ENCODE measurements at regions not wholly inside any gene's neighbourhood (a gene's known extent, or its start where the extent isn't known, plus 50 kb on each side); places are given as distances from the start of the nearest gene placed in this dataset.
"Not testable (repeated sequence)": the region's sequence is repeated elsewhere in the genome, so short reads cannot be mapped to it uniquely, and the experiment has no call there.

DNA sequence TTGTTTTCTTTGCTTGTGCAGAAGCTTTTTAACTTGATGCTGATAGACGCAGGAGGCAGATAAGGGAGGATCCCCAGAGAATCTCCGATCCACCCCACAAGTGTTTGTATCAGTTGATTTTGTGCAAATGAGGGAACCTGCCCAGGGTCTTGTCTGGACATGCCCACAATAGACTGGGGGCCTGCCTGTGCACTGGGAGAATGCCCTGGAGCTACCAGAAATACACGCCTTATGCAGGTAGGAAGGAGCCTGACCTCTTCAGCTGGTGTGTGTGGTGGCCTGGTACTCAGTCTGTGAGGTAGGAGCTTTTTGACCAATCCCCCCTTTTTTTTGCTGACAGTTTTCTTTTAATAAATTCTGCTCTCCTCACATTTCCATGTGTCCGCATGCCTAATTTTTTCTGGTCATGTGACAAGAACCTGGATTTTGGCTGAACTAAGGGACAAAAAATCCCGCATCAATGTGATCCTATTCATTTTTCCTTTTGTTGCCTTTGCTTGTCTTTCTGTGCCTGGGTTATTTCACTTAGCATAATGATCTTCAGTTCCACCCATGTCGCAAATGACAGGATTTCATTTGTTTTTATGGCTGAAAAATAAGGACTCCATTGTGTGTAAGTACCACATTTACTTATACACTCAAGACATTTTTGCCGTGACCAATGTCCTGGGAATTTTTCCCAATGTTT is 430.6 kb upstream of the NRG3 start:
- DNase-seq (ENCODE audit: low spot score) = no peak

GRCh38 chr10:81450651-81451050 is 424.3 kb upstream of the NRG3 start:
- no peak for DNase-seq (ENCODE audit: low spot score)

GRCh38 chr10:81472927-81473470 is 402.0 kb upstream of the NRG3 start:
- no peak for DNase-seq (ENCODE audit: low spot score)

- no peak for DNase-seq (ENCODE audit: low spot score)
Measured at GRCh38 chr10:81473755-81474154, 401.2 kb upstream of the NRG3 start.

GRCh38 chr10:81479316-81479715 is 395.7 kb upstream of the NRG3 start:
- no peak for DNase-seq (ENCODE audit: low spot score)

DNA sequence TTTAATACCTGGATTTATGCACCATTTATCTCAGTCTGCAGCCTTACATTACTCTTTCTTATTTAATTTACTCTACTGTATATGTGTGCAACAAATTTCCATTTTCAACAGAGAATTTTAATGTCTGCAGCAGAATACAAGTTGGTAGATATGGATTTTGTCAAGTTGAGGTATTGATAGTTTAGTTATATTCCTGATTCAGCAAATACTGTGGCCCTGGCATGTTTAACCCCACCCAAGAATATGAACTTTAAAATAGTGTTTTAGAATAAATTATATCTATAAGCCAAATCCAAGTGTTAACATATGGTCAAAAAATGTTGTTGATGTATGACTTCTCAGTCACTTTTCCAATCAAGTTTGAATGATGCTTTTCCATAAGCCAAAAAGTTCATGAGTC is 378.4 kb upstream of the NRG3 start:
- no peak for DNase-seq (ENCODE audit: low spot score)

- DNase-seq (ENCODE audit: low spot score) = no peak
Measured at GRCh38 chr10:81498011-81498551, 376.9 kb upstream of the NRG3 start.

DNA sequence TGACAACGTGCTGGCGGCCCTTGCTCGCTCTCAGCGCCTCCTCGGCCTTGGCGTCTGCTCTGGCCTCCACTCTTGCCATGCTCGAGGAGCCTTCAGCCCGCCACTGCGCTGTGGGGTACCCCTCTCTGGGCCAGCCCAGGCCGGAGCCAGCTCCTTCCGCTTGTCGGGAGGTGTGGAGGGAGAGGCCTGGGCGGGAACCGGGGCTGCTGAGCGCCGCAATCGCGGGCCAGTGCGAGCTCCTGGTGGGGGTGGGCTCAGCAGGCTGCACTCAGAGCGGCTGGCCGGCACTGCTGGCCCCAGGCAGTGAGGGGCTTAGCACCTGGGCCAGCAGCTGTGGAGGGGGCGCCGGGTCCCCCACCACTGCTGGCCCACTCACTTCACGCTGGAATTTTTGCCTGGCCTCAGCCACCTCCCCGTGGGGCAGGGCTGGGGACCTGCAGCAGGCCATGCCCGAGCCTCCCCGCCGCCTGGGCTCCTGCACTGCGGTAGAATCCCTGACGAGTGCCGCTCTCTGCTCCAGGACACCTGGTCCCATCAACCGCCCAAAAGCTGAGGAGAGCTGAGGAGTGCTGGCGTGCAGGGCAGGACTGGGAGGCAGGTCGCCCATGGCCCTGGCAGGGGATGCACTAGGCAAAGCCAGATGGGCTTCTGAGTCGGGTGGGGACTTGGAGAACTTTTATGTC is 372.2 kb upstream of the NRG3 start:
- no peak for DNase-seq (ENCODE audit: low spot score)

GRCh38 chr10:81505777-81506176 is 369.2 kb upstream of the NRG3 start:
- DNase-seq (ENCODE audit: low spot score) = not testable (repeated sequence)

DNA sequence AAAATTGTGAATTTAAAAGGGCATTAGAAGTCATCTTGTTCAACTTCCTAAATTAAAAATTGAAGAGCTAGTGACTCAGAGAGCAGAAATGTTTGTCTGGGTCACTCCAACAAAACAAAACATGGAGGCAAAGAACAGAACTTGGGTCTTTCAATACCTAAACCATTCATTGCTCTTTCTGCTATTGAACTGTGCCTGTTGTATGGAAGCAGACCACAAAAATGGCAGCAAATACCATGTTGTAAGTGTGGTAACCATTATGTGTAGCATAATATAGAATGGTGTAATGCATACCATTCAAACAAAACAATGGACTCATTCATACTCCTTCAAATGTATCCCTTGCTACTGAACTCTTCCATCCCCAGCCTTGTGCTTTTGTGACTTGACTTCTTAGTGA is 360.2 kb upstream of the NRG3 start:
- no peak for DNase-seq (ENCODE audit: low spot score)

- DNase-seq (ENCODE audit: low spot score) = no peak
Measured at GRCh38 chr10:81520688-81521087, 354.3 kb upstream of the NRG3 start.

GRCh38 chr10:81524467-81524866 is 350.5 kb upstream of the NRG3 start:
- DNase-seq (ENCODE audit: low spot score) = no peak

DNA sequence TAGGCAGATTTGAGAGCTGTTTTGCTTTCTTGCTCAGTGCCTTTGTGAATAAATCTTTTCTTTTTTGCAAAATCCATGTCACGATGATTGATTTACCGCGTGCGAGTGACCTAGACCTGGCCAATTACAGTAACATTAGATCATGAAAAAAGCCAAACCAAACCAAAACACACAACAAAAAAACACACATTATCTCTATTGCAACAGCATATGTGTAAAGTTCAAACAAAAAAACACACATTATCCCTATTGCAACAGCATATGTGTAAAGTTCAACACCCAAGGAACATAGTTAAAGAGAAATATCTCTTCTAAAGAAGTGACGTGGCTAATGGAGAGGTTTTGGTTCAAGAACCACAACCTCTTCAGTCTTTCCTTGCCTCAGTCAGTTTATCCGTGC is 342.6 kb upstream of the NRG3 start:
- DNase-seq (ENCODE audit: low spot score) = no peak

DNA sequence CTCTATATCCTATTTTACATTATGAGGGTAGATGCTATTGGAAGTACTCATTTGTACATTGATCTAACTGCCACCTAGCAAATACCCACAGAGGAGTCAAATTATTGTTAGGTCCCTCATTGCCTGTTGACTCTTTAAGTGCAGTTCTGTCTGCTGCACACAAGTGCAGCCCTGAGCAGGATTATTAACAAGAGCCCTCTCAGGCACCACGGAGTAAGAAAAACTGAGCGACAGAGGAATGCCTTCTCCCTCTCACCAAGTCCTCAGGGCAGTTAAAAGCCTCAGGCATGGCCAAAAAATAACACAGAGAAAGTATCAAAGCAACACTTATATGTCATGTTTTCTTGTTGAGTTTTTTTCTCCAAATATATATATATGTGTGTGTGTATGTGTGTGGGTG is 340.0 kb upstream of the NRG3 start:
- DNase-seq (ENCODE audit: low spot score) = no peak

DNA sequence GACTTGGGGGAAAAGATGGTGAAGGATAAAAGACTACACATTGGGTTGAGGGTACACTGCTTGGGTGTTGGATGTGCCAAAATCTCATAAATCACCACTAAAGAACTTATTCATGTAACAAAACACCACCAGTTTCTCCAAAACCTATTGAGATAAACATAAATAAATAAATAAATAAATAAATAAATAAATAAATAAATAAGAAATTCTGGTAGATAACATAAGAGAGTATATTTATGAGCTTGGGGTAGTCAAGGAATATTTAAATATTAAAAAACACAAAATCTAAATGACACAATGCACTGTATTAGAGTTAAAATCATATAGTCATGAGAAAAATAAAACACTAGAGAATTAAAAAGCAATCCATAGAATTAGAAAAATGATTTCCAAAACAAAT is 333.5 kb upstream of the NRG3 start:
- DNase-seq (ENCODE audit: low spot score) = no peak

- DNase-seq (ENCODE audit: low spot score) = no peak
Measured at GRCh38 chr10:81546243-81546642, 328.8 kb upstream of the NRG3 start.

DNA sequence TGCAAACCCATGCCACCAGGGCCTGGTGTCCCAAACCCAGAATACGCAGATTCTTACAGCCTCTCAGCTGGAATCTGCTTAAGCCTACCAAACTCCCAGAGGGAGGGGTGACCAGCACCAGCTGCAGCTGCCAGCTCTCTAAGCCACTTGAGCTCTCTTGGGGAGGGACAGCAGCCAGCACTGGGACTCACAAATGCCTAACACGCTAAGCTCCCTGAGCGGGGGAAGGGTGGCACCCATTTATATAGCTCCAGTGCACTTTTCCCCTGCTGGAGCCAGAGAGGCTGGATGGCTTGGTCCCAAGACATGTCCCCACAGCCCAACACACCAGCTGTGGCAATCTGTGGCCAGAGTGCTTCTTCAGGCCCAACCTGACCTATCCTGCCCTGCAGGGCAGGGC is 326.8 kb upstream of the NRG3 start:
- DNase-seq (ENCODE audit: low spot score) = no peak

- no peak for DNase-seq (ENCODE audit: low spot score)
Measured at GRCh38 chr10:81564143-81564542, 310.9 kb upstream of the NRG3 start.

- no peak for DNase-seq (ENCODE audit: low spot score)
Measured at GRCh38 chr10:81569488-81569887, 305.5 kb upstream of the NRG3 start.

GRCh38 chr10:81570349-81570748 is 304.6 kb upstream of the NRG3 start:
- DNase-seq (ENCODE audit: low spot score) = no peak

DNA sequence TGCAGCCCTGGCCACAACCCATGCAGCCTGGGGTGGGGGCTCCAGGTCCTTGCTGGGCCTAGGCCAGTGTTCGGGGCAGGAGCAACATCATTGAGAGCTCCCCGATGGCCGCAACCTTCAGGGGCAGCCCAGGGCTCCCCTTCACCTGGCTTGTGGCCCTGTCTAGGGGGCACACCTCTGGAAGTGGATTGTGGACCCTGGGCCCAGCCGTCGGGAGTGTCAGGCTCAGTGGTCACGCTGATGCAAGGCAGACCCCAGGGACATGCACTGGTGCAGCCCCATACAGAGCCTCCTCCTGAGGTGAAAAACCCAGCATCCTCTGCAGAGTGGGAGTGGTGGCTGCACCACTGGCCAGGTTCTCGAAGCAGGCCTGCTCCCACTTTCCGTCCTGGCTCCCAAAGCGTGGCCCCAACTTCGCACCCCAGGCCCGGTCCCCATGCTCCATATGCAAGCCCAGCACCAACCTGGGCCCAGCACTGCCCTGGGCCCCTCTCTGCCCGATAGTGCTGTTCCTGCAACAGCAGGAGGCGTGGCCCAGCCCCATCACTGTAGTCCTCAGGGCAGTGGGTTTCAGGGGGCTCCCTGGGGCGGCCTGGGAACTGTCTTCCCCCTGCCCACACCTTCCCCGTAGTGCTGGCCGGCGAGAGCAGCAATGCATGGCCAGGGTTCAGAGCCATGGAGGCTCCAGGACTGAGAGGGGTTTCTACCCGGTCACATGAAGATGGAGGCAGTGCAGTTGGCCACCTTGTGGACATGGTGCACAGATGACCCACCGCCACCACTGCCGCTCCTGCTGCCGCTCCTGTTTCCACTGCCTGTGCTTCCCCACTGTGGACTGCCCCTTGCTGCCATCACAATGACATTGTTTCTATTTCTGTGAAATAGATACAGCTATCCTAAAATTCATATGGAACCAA is 303.9 kb upstream of the NRG3 start:
- no peak for DNase-seq (ENCODE audit: low spot score)

- DNase-seq (ENCODE audit: low spot score) = no peak
Measured at GRCh38 chr10:81575036-81575435, 300.0 kb upstream of the NRG3 start.
